H9 (cell line): ENCODE measurements at regions not wholly inside any gene's neighbourhood (a gene's known extent, or its start where the extent isn't known, plus 50 kb on each side); places are given as distances from the start of the nearest gene placed in this dataset.

Experiments
- DNase-seq: peaks from one replicate; pipeline ENCODE4 v3.0.0-alpha.2; 2017
- H2AFZ ChIP-seq: one replicate; pipeline ENCODE4 v1.6.1; 2013; ENCODE audit warnings: mild to moderate bottlenecking, low read length, control low read depth, moderate library complexity
- H2AK5ac ChIP-seq: 2 replicates; pipeline ENCODE4 v1.6.1; 2013; ENCODE audit warnings: low read length, control low read depth, mixed read lengths; ENCODE audit not compliant: insufficient read length
- H2BK120ac ChIP-seq: one replicate; pipeline ENCODE4 v1.6.1; 2013; ENCODE audit warnings: low read depth, mild to moderate bottlenecking, low read length, control low read depth, inconsistent platforms; ENCODE audit not compliant: poor library complexity, severe bottlenecking
- H2BK12ac ChIP-seq: 2 replicates; pipeline ENCODE4 v1.6.1; 2013; ENCODE audit warnings: low read length, control low read depth, mixed read lengths, low read depth; ENCODE audit not compliant: insufficient read length
- H2BK15ac ChIP-seq: 2 replicates; pipeline ENCODE4 v1.6.1; 2013; ENCODE audit warnings: low read depth, low read length, control low read depth
- H2BK20ac ChIP-seq: one replicate; pipeline ENCODE4 v1.6.1; 2013; ENCODE audit warnings: low read depth, mild to moderate bottlenecking, low read length, control low read depth, inconsistent platforms; ENCODE audit not compliant: poor library complexity, severe bottlenecking
- H2BK5ac ChIP-seq: 2 replicates; pipeline ENCODE4 v1.6.1; 2013; ENCODE audit warnings: low read length, control low read depth, mixed read lengths; ENCODE audit not compliant: insufficient read length
- H3K14ac ChIP-seq: 2 replicates; pipeline ENCODE4 v1.6.1; 2013; ENCODE audit warnings: low read length, control low read depth; ENCODE audit not compliant: insufficient read depth
- H3K18ac ChIP-seq: 2 replicates; pipeline ENCODE4 v1.6.1; 2013; ENCODE audit warnings: low read depth, mild to moderate bottlenecking, mixed read lengths, low read length, control low read depth; ENCODE audit not compliant: insufficient read length
- H3K23ac ChIP-seq: 2 replicates; pipeline ENCODE4 v1.6.1; 2013; ENCODE audit warnings: low read length, control low read depth, mixed read lengths, low read depth; ENCODE audit not compliant: insufficient read length
- H3K23me2 ChIP-seq: 2 replicates; pipeline ENCODE4 v1.6.1; 2013; ENCODE audit warnings: low read depth, mild to moderate bottlenecking, mixed read lengths, low read length, control low read depth; ENCODE audit not compliant: insufficient read length, poor library complexity, severe bottlenecking
- H3K27ac ChIP-seq: 2 replicates; pipeline ENCODE4 v1.5.1; 2013; ENCODE audit warnings: low read length, control low read depth, mixed read lengths, low read depth; ENCODE audit not compliant: insufficient read length
- H3K27me3 ChIP-seq: 2 replicates; pipeline ENCODE4 v1.6.1; 2013; ENCODE audit warnings: low read length, control low read depth, inconsistent platforms; ENCODE audit not compliant: insufficient read depth
- H3K4ac ChIP-seq: 2 replicates; pipeline ENCODE4 v1.6.1; 2013; ENCODE audit warnings: low read depth, mild to moderate bottlenecking, control low read depth, inconsistent platforms, low read length, moderate library complexity
- H3K4me1 ChIP-seq: 2 replicates; pipeline ENCODE4 v1.6.1; 2013; ENCODE audit warnings: low read length, control low read depth, inconsistent platforms; ENCODE audit not compliant: insufficient read depth
- H3K4me2 ChIP-seq: 2 replicates; pipeline ENCODE4 v1.6.1; 2013; ENCODE audit warnings: low read length, control low read depth, mixed read lengths; ENCODE audit not compliant: insufficient read length, insufficient read depth
- H3K56ac ChIP-seq: 2 replicates; pipeline ENCODE4 v1.6.1; 2013; ENCODE audit warnings: low read depth, mild to moderate bottlenecking, mixed read lengths, low read length, control low read depth; ENCODE audit not compliant: insufficient read length
- H3K79me1 ChIP-seq: 2 replicates; pipeline ENCODE4 v1.6.1; 2013; ENCODE audit warnings: low read depth, mild to moderate bottlenecking, moderate library complexity, low read length, control low read depth, inconsistent platforms; ENCODE audit not compliant: insufficient read depth, poor library complexity, severe bottlenecking
- H3K79me2 ChIP-seq: 2 replicates; pipeline ENCODE4 v1.6.1; 2013; ENCODE audit warnings: low read length, control low read depth, inconsistent platforms; ENCODE audit not compliant: insufficient read depth
- H3K9ac ChIP-seq: 2 replicates; pipeline ENCODE4 v1.6.1; 2013; ENCODE audit warnings: low read length, control low read depth, mixed read lengths; ENCODE audit not compliant: insufficient read length; ENCODE audit errors: extremely low read depth
- H3K9me3 ChIP-seq: one replicate; pipeline ENCODE4 v1.6.1; 2013; ENCODE audit warnings: low read depth, low read length, inconsistent platforms; ENCODE audit not compliant: control insufficient read depth
- H3T11ph ChIP-seq: one replicate; pipeline ENCODE4 v1.6.1; 2013; ENCODE audit warnings: mild to moderate bottlenecking, low read length, control low read depth, inconsistent platforms
- H4K20me1 ChIP-seq: one replicate; pipeline ENCODE4 v1.6.1; 2013; ENCODE audit not compliant: control insufficient read depth, insufficient read length, insufficient read depth
- H4K5ac ChIP-seq: 2 replicates; pipeline ENCODE4 v1.6.1; 2013; ENCODE audit warnings: low read depth, mild to moderate bottlenecking, mixed read lengths, low read length, control low read depth; ENCODE audit not compliant: insufficient read length
- H4K8ac ChIP-seq: replicated peaks from 2 replicates; pipeline ENCODE4 v1.6.1; 2013; ENCODE audit warnings: low read length, control low read depth, mixed read lengths, low read depth; ENCODE audit not compliant: insufficient read length
- H4K91ac ChIP-seq: 2 replicates; pipeline ENCODE4 v1.6.1; 2013; ENCODE audit warnings: low read depth, mild to moderate bottlenecking, moderate library complexity, mixed read lengths, low read length, control low read depth; ENCODE audit not compliant: insufficient read length
- H3K27ac Mint-ChIP-seq, 3 experiments: 2 replicates in 2 of 3; 3 replicates in 1 of 3; pipeline ENCODE4 v1.8.0; 2020 to 2021; ENCODE audit warnings: mixed read lengths in 3 of 3, mild to moderate bottlenecking in 1 of 3, moderate library complexity in 1 of 3
- H3K27me3 Mint-ChIP-seq: 2 replicates; pipeline ENCODE4 v1.8.0; 2021; ENCODE audit warnings: low read depth, mild to moderate bottlenecking, moderate library complexity, mixed read lengths
- H3K36me3 Mint-ChIP-seq, 3 experiments: 2 replicates in 2 of 3; 3 replicates in 1 of 3; pipeline ENCODE4 v1.8.0; 2020 to 2021; ENCODE audit warnings: low read depth in 3 of 3, mixed read lengths in 3 of 3; ENCODE audit not compliant: insufficient read depth in 1 of 3
- H3K4me1 Mint-ChIP-seq, 2 experiments: 2 replicates each; pipeline ENCODE4 v1.8.0; 2020; ENCODE audit warnings: mixed read lengths in 2 of 2
- H3K4me3 Mint-ChIP-seq, 2 experiments: 2 replicates in 1 of 2; 3 replicates in 1 of 2; pipeline ENCODE4 v1.8.0; 2020 to 2021; ENCODE audit warnings: mild to moderate bottlenecking in 2 of 2, mixed read lengths in 2 of 2, moderate library complexity in 1 of 2
- H3K9me3 Mint-ChIP-seq, 2 experiments: 2 replicates in 1 of 2; 3 replicates in 1 of 2; pipeline ENCODE4 v1.8.0; 2020; ENCODE audit warnings: mild to moderate bottlenecking in 2 of 2, mixed read lengths in 2 of 2, moderate library complexity in 1 of 2
- WGBS: extraction: QIAGEN DNeasy Blood & Tissue Kit; methylation state at CpG from one replicate; pipeline ENCODE4 v1.1.7; 2013; ENCODE audit warnings: missing lambda C conversion rate, low lambda C conversion rate, mixed read lengths; ENCODE audit not compliant: insufficient read length; ENCODE audit errors: extremely low coverage; 5-methylcytosine and 5-hydroxymethylcytosine counted together
- TF ChIP-seq, protein P1 (sequence below): fragments of 200-600 bp; sonication (generic); conservative IDR thresholded peaks from 3 replicates; pipeline ENCODE4 v1.8.0; 2021; ENCODE audit warnings: antibody characterized with exemption, mild to moderate bottlenecking

DNA sequence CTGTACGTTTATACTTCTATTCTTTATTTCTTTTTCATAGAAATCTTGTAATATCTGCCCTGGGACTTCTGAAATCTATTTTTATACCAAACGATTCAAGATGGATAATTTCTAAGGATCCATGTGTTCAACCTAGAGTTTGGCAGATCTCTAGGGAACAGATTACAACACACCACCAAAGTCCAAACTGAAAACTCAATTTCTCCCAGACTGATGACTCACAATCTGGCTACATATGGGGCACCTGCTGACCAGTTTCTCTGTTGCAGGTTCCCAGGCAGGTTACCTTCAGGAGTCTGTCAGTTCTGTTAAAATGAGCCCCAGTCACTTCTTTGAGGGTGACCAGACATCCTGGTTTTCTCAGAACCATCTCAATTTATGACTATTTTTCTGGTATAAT lies 439.4 kb downstream of the GPATCH2 start:
- Mint-ChIP-seq H3K4me3 (no peak overlapping the region), H3K4me1 (no peaks in the 10 kb centered on the region), H3K27me3 (no peaks in the 10 kb centered on the region), H3K27ac (no peak overlapping the region), H3K36me3 (peaks cover 0 to 6% (median 4%) of the 10 kb centered on the region in 3 experiments; a peak in 5 of 7 replicates), H3K9me3 (peaks cover 4 to 10% of the 10 kb centered on the region in 2 experiments)
- Histone ChIP-seq H3K4me1 (no peaks in the 10 kb centered on the region), H4K8ac (no peak overlapping the region), H2AFZ (no peak overlapping the region), H3K23ac (no peak overlapping the region), H3K23me2 (no peaks in the 10 kb centered on the region), H3K18ac (no peak overlapping the region), H2BK20ac (no peak overlapping the region), H3K9ac (no peak overlapping the region), H2BK5ac (no peak overlapping the region), H3K79me2 (no peaks in the 10 kb centered on the region), H4K20me1 (no peaks in the 10 kb centered on the region), H3K4me2 (no peak overlapping the region), H2BK15ac (no peak overlapping the region), H3K4ac (no peak overlapping the region), H3K9me3 (no peaks in the 10 kb centered on the region), H2BK12ac (no peak overlapping the region), H4K91ac (no peak overlapping the region), H3T11ph (no peak overlapping the region), H3K27me3 (no peaks in the 10 kb centered on the region), H3K14ac (no peak overlapping the region), H3K56ac (no peak overlapping the region), H2BK120ac (no peak overlapping the region), H3K27ac (no peak overlapping the region), H3K79me1 (no peaks in the 10 kb centered on the region), H2AK5ac (no peak overlapping the region), H4K5ac (no peak overlapping the region)
- no CpG with 5 or more reads among the region's 2 CpGs for WGBS
- TF ChIP-seq, protein P1, sequence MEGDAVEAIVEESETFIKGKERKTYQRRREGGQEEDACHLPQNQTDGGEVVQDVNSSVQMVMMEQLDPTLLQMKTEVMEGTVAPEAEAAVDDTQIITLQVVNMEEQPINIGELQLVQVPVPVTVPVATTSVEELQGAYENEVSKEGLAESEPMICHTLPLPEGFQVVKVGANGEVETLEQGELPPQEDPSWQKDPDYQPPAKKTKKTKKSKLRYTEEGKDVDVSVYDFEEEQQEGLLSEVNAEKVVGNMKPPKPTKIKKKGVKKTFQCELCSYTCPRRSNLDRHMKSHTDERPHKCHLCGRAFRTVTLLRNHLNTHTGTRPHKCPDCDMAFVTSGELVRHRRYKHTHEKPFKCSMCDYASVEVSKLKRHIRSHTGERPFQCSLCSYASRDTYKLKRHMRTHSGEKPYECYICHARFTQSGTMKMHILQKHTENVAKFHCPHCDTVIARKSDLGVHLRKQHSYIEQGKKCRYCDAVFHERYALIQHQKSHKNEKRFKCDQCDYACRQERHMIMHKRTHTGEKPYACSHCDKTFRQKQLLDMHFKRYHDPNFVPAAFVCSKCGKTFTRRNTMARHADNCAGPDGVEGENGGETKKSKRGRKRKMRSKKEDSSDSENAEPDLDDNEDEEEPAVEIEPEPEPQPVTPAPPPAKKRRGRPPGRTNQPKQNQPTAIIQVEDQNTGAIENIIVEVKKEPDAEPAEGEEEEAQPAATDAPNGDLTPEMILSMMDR: no peak
- no peak for DNase-seq
